Activated naive CD4-positive, alpha-beta T cell treated with anti-CD3 and anti-CD28 coated beads, Interleukin-2, amount 50 U/mL, for 24 hours (primary cell): ENCODE measurements at regions not wholly inside any gene's neighbourhood (a gene's known extent, or its start where the extent isn't known, plus 50 kb on each side); places are given as distances from the start of the nearest gene placed in this dataset.
"Not testable (repeated sequence)": the region's sequence is repeated elsewhere in the genome, so short reads cannot be mapped to it uniquely, and the experiment has no call there.

ENCODE experiments used
- H3K27ac Mint-ChIP-seq: one replicate; pipeline ENCODE4 v1.8.0; 2021; ENCODE audit warnings: mild to moderate bottlenecking, mixed read lengths
- H3K27me3 Mint-ChIP-seq: one replicate; pipeline ENCODE4 v1.8.0; 2021; ENCODE audit warnings: mixed read lengths
- H3K36me3 Mint-ChIP-seq: one replicate; pipeline ENCODE4 v1.8.0; 2021; ENCODE audit warnings: mixed read lengths
- H3K4me1 Mint-ChIP-seq: one replicate; pipeline ENCODE4 v1.8.0; 2021; ENCODE audit warnings: mixed read lengths
- H3K4me3 Mint-ChIP-seq: one replicate; pipeline ENCODE4 v1.8.0; 2021; ENCODE audit warnings: mild to moderate bottlenecking, mixed read lengths
- H3K9me3 Mint-ChIP-seq: one replicate; pipeline ENCODE4 v1.8.0; 2021; ENCODE audit warnings: mixed read lengths

DNA sequence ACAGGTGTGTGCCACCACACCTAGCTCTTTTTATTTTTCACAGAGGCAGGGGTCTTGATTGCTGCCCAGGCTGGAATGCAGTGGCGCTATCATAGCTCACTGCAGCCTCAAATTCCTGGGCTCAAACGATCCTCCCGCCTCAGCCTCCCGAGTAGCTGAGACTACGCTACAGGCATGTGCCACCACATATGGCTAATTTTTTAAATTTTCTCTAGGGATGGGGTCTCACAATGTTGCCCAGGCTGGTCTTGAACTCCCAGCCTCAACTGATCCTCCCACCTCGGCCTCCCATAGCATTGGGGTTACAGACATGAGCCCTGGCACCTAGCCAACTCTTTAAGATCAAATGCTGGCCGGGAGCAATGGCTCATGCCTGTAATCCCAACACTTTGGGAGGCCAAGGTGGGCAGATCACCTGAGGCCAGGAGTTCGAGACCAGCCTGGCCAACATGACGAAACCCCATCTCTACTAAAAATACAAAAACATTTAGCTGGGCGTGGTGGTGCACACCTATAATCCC is 50.6 kb upstream of the MYL10 start:
- H3K27ac Mint-ChIP-seq, H3K4me1 Mint-ChIP-seq, H3K4me3 Mint-ChIP-seq, H3K27me3 Mint-ChIP-seq, H3K36me3 Mint-ChIP-seq, H3K9me3 Mint-ChIP-seq: not testable (repeated sequence)

GRCh38 chr7:101680406-101681145 is 51.5 kb upstream of the MYL10 start:
- no peaks in the 10 kb centered on the region for H3K4me1 Mint-ChIP-seq
- no peaks in the 10 kb centered on the region for H3K9me3 Mint-ChIP-seq
- no peaks in the 10 kb centered on the region for H3K27me3 Mint-ChIP-seq
- H3K4me3 Mint-ChIP-seq: no peak overlapping the region
- H3K27ac Mint-ChIP-seq: no peak overlapping the region
- no peaks in the 10 kb centered on the region for H3K36me3 Mint-ChIP-seq

GRCh38 chr7:101681170-101682007 is 52.3 kb upstream of the MYL10 start:
- Mint-ChIP-seq H3K9me3 (no peaks in the 10 kb centered on the region), H3K27me3 (no peaks in the 10 kb centered on the region), H3K4me1 (no peaks in the 10 kb centered on the region), H3K36me3 (no peaks in the 10 kb centered on the region), H3K27ac (no peak overlapping the region), H3K4me3 (no peak overlapping the region)

DNA sequence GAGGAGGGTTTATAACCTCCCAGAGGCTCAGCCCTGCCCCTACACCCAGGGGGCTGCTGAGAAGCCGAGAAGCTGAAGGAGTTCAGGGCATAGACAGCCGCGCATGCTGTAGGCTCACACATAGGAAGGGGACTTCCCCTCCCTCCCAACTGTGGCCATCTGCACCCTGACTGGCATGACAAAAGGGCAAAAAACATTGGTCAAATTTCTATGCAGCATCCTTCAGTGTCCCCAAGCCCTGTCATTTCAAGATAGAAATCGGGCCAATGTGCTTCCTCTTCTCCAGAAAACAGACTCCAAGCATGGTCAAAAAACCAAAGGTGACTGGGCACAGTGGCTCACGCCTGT is 55.9 kb upstream of the MYL10 start:
- no peak overlapping the region for H3K27ac Mint-ChIP-seq
- H3K9me3 Mint-ChIP-seq: no peaks in the 10 kb centered on the region
- no peaks in the 10 kb centered on the region for H3K36me3 Mint-ChIP-seq
- no peaks in the 10 kb centered on the region for H3K4me1 Mint-ChIP-seq
- no peak overlapping the region for H3K4me3 Mint-ChIP-seq
- H3K27me3 Mint-ChIP-seq: no peaks in the 10 kb centered on the region

GRCh38 chr7:101686030-101686429 is 56.9 kb upstream of the MYL10 start:
- Mint-ChIP-seq H3K27ac (no peak overlapping the region), H3K36me3 (no peaks in the 10 kb centered on the region), H3K27me3 (no peaks in the 10 kb centered on the region), H3K4me1 (no peaks in the 10 kb centered on the region), H3K9me3 (no peaks in the 10 kb centered on the region), H3K4me3 (no peak overlapping the region)

- Mint-ChIP-seq H3K4me1 (no peaks in the 10 kb centered on the region), H3K27me3 (no peaks in the 10 kb centered on the region), H3K36me3 (no peaks in the 10 kb centered on the region), H3K4me3 (no peak overlapping the region), H3K27ac (no peak overlapping the region), H3K9me3 (no peaks in the 10 kb centered on the region)
Observed at GRCh38 chr7:101687081-101687480, 58.0 kb upstream of the MYL10 start.

- Mint-ChIP-seq H3K4me3 (no peak overlapping the region), H3K4me1 (no peaks in the 10 kb centered on the region), H3K9me3 (no peaks in the 10 kb centered on the region), H3K36me3 (no peaks in the 10 kb centered on the region), H3K27me3 (no peaks in the 10 kb centered on the region), H3K27ac (no peak overlapping the region)
Observed at GRCh38 chr7:101687791-101688182, 58.7 kb upstream of the MYL10 start.

DNA sequence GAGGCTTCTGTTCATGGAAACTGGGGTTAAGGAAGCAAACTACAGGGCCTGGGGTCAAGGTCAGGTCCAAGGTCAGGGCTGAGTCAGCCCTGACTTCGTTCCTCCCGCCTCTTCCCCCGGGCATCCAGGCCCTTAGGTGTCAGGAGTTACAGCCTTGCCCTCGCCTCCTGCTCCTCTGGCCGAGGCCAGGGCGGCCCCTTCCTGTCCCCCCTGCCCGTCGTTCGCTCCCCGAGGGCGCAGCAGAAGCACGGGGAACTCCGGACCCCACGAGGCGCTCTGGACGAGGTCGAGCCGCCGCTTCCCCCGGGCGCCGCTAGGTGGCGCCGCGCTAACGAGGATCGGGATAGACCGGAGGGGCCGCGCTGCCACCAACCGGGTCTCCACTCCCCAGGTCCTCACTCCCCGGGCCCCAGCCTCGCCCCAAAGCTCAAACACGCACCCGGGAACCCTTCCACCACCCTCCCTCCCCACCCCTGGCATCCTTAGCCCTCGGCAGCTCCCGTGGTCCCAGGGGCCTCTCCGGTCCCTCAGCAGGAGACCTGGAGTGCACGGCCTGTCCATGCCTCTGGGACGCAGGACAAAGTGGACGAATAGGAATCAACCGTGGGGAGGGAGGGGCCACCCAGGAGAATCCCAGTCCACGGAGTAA is 59.2 kb upstream of the MYL10 start:
- no peaks in the 10 kb centered on the region for H3K27me3 Mint-ChIP-seq
- H3K4me3 Mint-ChIP-seq: no peak overlapping the region
- no peaks in the 10 kb centered on the region for H3K4me1 Mint-ChIP-seq
- H3K36me3 Mint-ChIP-seq: no peaks in the 10 kb centered on the region
- no peak overlapping the region for H3K27ac Mint-ChIP-seq
- no peaks in the 10 kb centered on the region for H3K9me3 Mint-ChIP-seq

GRCh38 chr7:101688995-101689907 is 60.2 kb upstream of the MYL10 start:
- H3K4me1 Mint-ChIP-seq: no peaks in the 10 kb centered on the region
- no peak overlapping the region for H3K27ac Mint-ChIP-seq
- no peaks in the 10 kb centered on the region for H3K36me3 Mint-ChIP-seq
- no peaks in the 10 kb centered on the region for H3K9me3 Mint-ChIP-seq
- peak overlapping the region; percentile 32 for H3K4me3 Mint-ChIP-seq
- H3K27me3 Mint-ChIP-seq: no peaks in the 10 kb centered on the region

DNA sequence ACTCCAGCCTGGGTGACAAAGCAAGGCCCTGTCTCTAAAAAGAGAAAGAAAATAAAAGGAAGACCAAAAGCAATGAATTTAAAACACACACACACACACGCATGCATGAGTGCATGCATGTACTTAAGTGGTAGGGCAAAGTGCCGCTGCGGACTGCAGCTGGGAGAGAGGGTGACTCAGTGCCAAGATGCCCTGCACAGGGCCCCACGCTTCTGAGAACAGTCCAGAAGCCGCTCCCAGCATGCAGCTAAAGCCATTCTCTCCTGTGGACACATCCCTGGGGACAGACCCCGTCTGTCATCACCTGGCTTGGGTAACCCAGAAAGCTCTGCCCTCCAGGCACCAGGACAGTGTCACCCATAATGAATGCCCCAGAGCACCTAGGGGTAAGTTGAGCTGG is 61.0 kb upstream of the MYL10 start:
- Mint-ChIP-seq H3K4me1 (no peaks in the 10 kb centered on the region), H3K4me3 (no peak overlapping the region), H3K9me3 (no peaks in the 10 kb centered on the region), H3K27ac (no peak overlapping the region), H3K27me3 (no peaks in the 10 kb centered on the region), H3K36me3 (no peaks in the 10 kb centered on the region)

DNA sequence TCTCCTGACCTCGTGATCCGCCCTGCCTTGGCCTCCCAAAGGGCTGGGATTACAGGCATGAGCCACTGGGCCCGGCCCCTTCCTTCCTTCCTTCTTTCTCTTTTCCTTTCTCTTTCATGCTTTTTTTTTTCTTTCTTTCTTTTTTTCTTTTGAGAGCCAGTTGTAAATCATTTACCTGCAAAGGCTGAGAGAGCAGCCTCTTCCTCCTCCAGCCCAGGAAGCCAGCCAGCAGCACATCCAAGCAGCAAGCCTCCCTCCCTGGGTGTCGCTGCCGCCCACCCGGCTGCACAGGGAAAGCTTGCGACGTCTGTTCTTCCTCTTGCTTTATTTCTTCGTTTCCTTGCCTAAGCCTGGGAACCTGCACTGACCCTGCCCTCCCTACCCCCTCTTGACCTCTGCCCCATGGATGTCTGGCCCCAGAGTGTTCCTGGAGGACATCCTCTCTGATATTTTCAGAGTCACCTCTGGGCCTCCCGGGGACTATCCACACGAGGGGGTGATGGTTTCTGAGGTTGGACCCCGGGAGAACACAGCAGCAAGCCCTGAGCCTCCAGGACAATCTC is 62.8 kb upstream of the MYL10 start:
- Mint-ChIP-seq H3K27me3 (no peaks in the 10 kb centered on the region), H3K9me3 (no peaks in the 10 kb centered on the region), H3K36me3 (no peaks in the 10 kb centered on the region), H3K27ac (no peak overlapping the region), H3K4me1 (no peaks in the 10 kb centered on the region), H3K4me3 (no peak overlapping the region)

DNA sequence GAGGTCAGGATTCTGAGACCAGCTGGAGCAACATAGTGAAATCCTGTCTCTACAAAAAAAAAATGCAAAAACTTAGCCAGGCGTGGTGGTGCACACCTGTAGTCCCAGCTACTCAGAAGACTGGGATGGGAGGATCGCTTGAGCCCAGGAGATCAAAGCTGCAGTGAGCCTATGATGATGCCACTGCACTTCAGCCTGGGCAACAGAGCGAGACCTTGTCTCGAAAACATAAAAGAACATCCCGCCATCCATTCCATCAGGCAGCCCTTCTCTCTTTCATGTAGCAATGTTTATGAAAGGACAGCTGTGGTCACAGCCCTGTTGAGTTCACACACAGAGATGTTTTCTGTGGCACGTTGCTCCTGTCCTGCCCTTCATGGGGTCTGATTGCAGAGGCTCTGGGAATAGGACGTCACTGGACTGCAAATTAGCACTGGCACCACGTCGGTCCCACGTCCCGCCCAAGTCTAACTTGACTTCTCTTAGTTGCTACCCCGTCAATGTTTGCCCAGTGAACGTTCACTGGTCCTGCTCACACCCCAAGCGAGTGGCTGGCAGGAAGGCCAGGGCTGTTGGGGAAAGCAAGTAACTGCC is 64.5 kb upstream of the MYL10 start:
- no peak overlapping the region for H3K27ac Mint-ChIP-seq
- no peaks in the 10 kb centered on the region for H3K36me3 Mint-ChIP-seq
- no peaks in the 10 kb centered on the region for H3K9me3 Mint-ChIP-seq
- H3K27me3 Mint-ChIP-seq: no peaks in the 10 kb centered on the region
- no peaks in the 10 kb centered on the region for H3K4me1 Mint-ChIP-seq
- H3K4me3 Mint-ChIP-seq: no peak overlapping the region

GRCh38 chr7:101698964-101699363 is 69.9 kb upstream of the MYL10 start:
- Mint-ChIP-seq H3K27me3 (no peaks in the 10 kb centered on the region), H3K27ac (no peak overlapping the region), H3K4me1 (no peaks in the 10 kb centered on the region), H3K4me3 (no peak overlapping the region), H3K36me3 (no peaks in the 10 kb centered on the region), H3K9me3 (no peaks in the 10 kb centered on the region)

- H3K4me1 Mint-ChIP-seq: no peaks in the 10 kb centered on the region
- H3K27me3 Mint-ChIP-seq: no peaks in the 10 kb centered on the region
- no peak overlapping the region for H3K4me3 Mint-ChIP-seq
- no peaks in the 10 kb centered on the region for H3K9me3 Mint-ChIP-seq
- no peaks in the 10 kb centered on the region for H3K36me3 Mint-ChIP-seq
- H3K27ac Mint-ChIP-seq: no peak overlapping the region
Observed at GRCh38 chr7:101699399-101699798, 70.3 kb upstream of the MYL10 start.
